MCF 10A (cell line): ENCODE measurements at regions not wholly inside any gene's neighbourhood (a gene's known extent, or its start where the extent isn't known, plus 50 kb on each side); places are given as distances from the start of the nearest gene placed in this dataset.

ENCODE experiments used
- BruUV-seq: library from RNA; stranded (reverse); fragments of 400-500 nt; replicated peaks from 2 replicates; lab custom pipeline; 2021; lab: Mats Ljungman, UMichigan
- CTCF ChIA-PET: fragments of 300-600 bp; sonication (Branson Sonifier 250); formaldehyde crosslinking; extraction: SDS; loops from one replicate; lab custom pipeline; 2021; ENCODE audit warnings: antibody characterized with exemption, inconsistent platforms; lab: Yijun Ruan, JAX
- POLR2A ChIA-PET: fragments of 300-600, 350-650 bp; sonication (Branson Sonifier 250); formaldehyde crosslinking; extraction: SDS; loops from one replicate; lab custom pipeline; 2020; ENCODE audit warnings: antibody characterized with exemption, inconsistent platforms; lab: Yijun Ruan, JAX
- DNase-seq: peaks from one replicate; pipeline ENCODE4 v3.0.0-alpha.2; 2018; ENCODE audit not compliant: unreplicated experiment
- H3K27ac Mint-ChIP-seq: one replicate; pipeline ENCODE4 v1.8.0; 2022; ENCODE audit warnings: mild to moderate bottlenecking, low read depth, mixed read lengths; ENCODE audit not compliant: unreplicated experiment
- H3K27me3 Mint-ChIP-seq: one replicate; pipeline ENCODE4 v1.8.0; 2022; ENCODE audit warnings: mixed read lengths; ENCODE audit not compliant: insufficient read depth, unreplicated experiment
- H3K36me3 Mint-ChIP-seq: one replicate; pipeline ENCODE4 v1.8.0; 2022; ENCODE audit warnings: mild to moderate bottlenecking, moderate library complexity, mixed read lengths; ENCODE audit not compliant: insufficient read depth, unreplicated experiment
- H3K4me1 Mint-ChIP-seq: one replicate; pipeline ENCODE4 v1.8.0; 2022; ENCODE audit warnings: mixed read lengths; ENCODE audit not compliant: insufficient read depth, unreplicated experiment
- H3K4me3 Mint-ChIP-seq: one replicate; pipeline ENCODE4 v1.8.0; 2022; ENCODE audit warnings: mild to moderate bottlenecking, moderate library complexity, mixed read lengths; ENCODE audit not compliant: unreplicated experiment
- H3K9me3 Mint-ChIP-seq: one replicate; pipeline ENCODE4 v1.8.0; 2022; ENCODE audit warnings: mixed read lengths; ENCODE audit not compliant: unreplicated experiment
- intact Hi-C: fragments of 100-400 bp; cut with micrococcal nuclease; formaldehyde crosslinking; loops from 2 replicates; pipeline ENCODE4 v1.14.1; 2022
- TF ChIP-seq, protein P1 (sequence below): fragments of 200-600 bp; IDR thresholded peaks from one replicate; pipeline ENCODE4 v1.8.0; 2022; ENCODE audit warnings: antibody characterized with exemption, mild to moderate bottlenecking; ENCODE audit not compliant: unreplicated experiment

DNA sequence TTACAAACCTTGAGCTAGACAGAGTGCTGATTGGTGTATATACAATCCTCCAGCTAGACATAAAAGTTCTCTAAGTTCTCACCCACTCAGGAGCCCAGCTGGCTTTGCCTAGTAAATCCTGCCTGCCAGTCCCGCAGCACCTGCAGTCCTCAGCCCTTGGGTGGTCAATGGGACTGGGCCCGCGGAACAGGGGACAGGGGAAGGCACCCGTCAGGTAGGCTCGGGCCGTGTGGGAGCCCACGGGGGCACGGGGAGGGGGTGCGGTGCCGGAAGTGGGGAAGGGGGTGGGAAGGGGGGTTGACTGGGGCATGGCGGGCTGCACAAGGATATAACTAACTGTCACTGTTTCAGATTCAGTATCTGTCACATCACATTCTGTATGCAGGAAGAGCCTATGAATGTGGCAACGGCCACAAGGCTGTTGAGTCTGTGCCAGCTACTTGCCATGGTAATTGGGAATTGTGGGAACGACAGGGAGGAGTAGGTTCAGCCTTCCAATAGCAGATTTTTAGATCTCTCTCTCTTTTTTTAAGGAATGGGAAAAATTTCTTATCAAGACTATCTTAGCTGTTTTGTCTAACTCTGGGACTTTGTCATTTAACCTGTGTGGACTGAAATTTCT, 205.1 kb upstream of the PLPP4 start:
- Mint-ChIP-seq H3K9me3 (no peaks in the 10 kb centered on the region), H3K4me1 (no peaks in the 10 kb centered on the region), H3K4me3 (no peak overlapping the region), H3K36me3 (no peaks in the 10 kb centered on the region), H3K27ac (no peak overlapping the region), H3K27me3 (peaks cover 28% of the 10 kb centered on the region)
- BruUV-seq, result no TSS peak
- ChIA-PET CTCF (no interaction called here), POLR2A (interaction anchor here (0.5 to 0.6 kb wide), 2 partner anchors 21 to 132 kb away, joined by 3 to 4 read pairs; no protein-coding TSS in a partner anchor)
- intact Hi-C loops, result no loop called here
- DNase-seq, result no peak
- TF ChIP-seq, protein P1, sequence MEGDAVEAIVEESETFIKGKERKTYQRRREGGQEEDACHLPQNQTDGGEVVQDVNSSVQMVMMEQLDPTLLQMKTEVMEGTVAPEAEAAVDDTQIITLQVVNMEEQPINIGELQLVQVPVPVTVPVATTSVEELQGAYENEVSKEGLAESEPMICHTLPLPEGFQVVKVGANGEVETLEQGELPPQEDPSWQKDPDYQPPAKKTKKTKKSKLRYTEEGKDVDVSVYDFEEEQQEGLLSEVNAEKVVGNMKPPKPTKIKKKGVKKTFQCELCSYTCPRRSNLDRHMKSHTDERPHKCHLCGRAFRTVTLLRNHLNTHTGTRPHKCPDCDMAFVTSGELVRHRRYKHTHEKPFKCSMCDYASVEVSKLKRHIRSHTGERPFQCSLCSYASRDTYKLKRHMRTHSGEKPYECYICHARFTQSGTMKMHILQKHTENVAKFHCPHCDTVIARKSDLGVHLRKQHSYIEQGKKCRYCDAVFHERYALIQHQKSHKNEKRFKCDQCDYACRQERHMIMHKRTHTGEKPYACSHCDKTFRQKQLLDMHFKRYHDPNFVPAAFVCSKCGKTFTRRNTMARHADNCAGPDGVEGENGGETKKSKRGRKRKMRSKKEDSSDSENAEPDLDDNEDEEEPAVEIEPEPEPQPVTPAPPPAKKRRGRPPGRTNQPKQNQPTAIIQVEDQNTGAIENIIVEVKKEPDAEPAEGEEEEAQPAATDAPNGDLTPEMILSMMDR, result no peak

DNA sequence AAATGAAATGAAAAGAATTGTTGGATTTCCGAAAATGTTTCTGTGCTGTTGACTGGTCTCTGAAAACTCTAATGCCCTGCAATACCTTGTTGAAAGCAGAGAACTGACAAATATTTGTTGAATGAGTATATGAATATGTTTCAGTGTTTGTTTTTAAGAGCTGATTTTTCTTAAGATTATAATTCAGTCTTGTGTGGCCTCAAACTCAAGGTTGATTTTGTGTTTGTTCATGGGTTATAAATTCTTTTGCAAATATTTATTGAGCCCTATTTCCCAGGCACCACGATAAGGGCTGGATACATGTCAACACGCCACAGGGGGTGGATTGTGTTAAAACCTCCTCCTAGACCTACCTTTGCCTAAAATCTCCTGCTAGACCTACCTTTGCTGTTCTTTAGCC, 203.9 kb upstream of the PLPP4 start:
- no peak for DNase-seq
- ChIA-PET POLR2A (no interaction called here), CTCF (no interaction called here)
- intact Hi-C loops, result no loop called here
- Mint-ChIP-seq H3K27me3 (peaks cover 18% of the 10 kb centered on the region), H3K4me1 (no peaks in the 10 kb centered on the region), H3K27ac (no peak overlapping the region), H3K36me3 (no peaks in the 10 kb centered on the region), H3K4me3 (no peak overlapping the region), H3K9me3 (no peaks in the 10 kb centered on the region)
- TF ChIP-seq, protein P1, result no peak
- BruUV-seq, result no TSS peak

DNA sequence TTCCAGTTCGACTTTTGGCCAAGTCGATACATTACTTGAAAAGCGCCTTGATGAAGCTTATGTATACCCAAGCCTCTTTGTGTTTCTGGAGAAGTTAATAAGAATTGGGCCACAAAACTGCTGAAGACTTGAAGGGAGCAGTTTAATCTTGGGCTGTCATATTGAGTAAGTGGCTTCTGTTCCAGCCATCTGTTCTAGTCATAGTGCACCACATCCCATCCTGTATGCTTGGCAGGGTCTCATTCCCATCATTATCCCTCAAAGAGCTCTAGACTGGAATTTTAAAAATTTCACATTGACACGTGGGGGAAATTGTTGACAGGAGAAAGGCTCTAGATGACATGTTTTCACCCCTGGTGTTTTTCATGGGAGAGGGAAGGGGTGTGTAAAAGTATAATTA, 196.6 kb upstream of the PLPP4 start:
- POLR2A ChIA-PET, result no interaction called here
- intact Hi-C loops, result no loop called here
- Mint-ChIP-seq H3K36me3 (no peaks in the 10 kb centered on the region), H3K27me3 (peaks cover 49% of the 10 kb centered on the region), H3K4me3 (no peak overlapping the region), H3K9me3 (no peaks in the 10 kb centered on the region), H3K4me1 (no peaks in the 10 kb centered on the region), H3K27ac (no peak overlapping the region)
- BruUV-seq, result no TSS peak
- no peak for DNase-seq
- CTCF ChIA-PET, result no interaction called here
- TF ChIP-seq, protein P1, result no peak

DNA sequence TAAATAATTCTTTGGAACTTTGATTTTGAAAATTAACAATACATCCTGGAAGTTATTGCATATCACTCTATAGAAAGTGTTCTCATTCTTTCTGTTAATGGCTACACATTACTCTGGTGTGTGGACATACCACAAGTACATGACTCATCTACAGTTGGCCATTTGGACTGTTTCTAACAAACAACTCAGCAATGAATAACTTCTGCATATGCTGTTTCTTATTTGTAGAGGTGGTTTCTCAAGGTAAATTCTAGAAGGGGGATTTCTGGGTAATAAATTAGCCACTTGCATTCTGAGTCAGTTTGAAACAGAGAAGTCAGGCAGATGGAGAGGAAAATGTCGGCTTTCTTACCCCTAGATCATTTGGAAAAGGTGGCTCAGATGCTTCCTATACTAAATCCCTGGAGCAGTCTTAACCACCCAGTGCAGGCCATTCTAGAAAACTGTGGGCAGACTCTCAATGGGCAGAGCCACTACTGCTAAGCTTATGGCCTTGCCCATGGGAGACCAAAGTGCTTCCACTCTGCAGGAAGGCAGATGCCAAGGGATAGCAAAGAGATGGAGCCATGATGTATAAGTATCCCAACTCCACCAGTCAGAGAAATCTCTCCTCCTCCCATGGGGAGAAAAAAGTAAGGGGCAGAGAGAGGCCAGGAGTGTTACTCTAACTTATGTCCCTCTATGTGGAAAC, 194.0 kb upstream of the PLPP4 start:
- peak; percentile 16 for DNase-seq
- peaks cover 63% of the 10 kb centered on the region for H3K27me3 Mint-ChIP-seq
- intact Hi-C loops, result no loop called here
- no peaks in the 10 kb centered on the region for H3K4me1 Mint-ChIP-seq
- no peaks in the 10 kb centered on the region for H3K9me3 Mint-ChIP-seq
- TF ChIP-seq, protein P1, result no peak
- BruUV-seq, result no TSS peak
- ChIA-PET CTCF (no interaction called here), POLR2A (no interaction called here)
- no peak overlapping the region for H3K27ac Mint-ChIP-seq
- no peak overlapping the region for H3K4me3 Mint-ChIP-seq
- no peaks in the 10 kb centered on the region for H3K36me3 Mint-ChIP-seq
